NCI-H69 (cell line): ENCODE measurements at regions not wholly inside any gene's neighbourhood (a gene's known extent, or its start where the extent isn't known, plus 50 kb on each side); places are given as distances from the start of the nearest gene placed in this dataset.

Experiments
- DNase-seq: peaks from one replicate; lab custom pipeline; 2025; lab: John Stamatoyannopoulos, UW

DNA sequence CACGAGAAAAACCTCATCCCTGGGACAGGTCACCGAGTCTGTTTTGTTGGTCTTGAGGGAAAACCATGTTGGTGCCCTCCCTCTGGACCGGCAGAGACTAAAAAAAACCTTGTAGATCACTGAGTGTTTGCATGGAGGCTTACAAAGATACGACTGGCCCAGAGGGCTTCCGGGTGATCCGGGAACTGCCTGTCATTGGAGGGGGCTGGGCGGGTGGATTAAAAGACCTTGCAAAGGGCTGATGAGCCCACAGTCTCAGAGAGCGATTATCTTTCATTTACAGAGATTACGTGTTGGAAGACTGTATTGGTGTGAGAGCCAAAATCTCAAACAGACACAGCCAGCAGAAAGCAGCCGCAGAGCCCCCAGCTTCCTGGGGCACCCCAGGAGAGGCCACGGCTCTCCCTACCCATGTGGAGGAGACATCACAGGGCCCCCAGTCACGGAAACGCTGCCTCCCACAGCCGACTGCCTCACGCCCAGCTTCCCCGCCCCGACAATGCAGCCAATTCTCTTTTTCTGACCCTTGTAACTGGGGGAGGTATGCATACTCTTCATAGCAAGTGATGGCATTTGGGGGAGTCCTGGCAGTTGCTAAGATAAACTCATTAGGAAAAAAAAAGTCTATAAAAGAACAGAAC lies 426.4 kb downstream of the CTTN start:
- peak; percentile 75 for DNase-seq

- DNase-seq, result peak; percentile 82
These were observed 426.4 kb downstream of the SHANK2 start for GRCh38 chr11:70825893-70826540.

GRCh38 chr11:70826541-70827335 lies 425.6 kb downstream of the SHANK2 start:
- peak; percentile 94 for DNase-seq

- no peak for DNase-seq
These were observed 423.7 kb downstream of the SHANK2 start for GRCh38 chr11:70828593-70829082.

DNA sequence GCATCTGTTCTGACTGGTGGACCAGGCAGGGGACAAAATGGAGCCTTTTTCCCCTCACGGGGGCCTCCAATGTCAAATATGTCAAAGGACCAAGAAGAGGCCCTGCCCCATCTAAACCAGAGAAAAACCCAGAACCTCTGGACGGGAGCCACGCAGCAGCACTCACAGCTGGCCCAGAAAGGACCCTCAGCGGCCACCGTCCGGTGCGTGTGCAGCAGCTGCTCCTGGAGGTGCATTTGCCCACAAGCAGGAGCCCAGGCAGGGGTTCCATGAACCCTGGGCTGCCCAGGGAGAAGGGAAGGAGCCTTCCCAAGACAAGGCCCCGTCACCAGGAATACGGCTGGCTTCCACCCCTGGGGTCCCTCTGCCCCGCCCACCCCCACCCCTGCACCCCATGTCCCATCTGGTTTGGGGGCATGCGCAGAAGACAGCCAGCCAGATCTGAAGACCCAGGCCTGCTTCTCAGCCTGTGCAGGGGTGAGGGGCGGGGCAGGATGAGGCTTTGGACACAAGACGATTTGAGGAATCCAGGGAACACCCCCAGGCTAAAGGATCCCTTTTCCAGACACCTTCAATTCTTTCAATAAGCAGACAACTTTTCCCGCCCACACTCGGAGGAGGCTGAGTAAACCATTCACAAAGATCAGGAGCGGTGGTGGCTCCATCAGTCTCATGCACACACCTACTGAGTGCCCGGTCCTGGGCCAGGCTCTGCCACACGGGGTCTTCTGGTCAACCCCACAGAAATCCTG lies 423.1 kb downstream of the SHANK2 start:
- no peak for DNase-seq

GRCh38 chr11:70829886-70830272 lies 422.5 kb downstream of the SHANK2 start:
- no peak for DNase-seq

GRCh38 chr11:70833011-70833410 lies 419.4 kb downstream of the SHANK2 start:
- DNase-seq, result no peak

GRCh38 chr11:70833554-70833953 lies 418.8 kb downstream of the SHANK2 start:
- DNase-seq, result no peak

GRCh38 chr11:70834277-70834940 lies 418.0 kb downstream of the SHANK2 start:
- DNase-seq, result peak; percentile 10

DNA sequence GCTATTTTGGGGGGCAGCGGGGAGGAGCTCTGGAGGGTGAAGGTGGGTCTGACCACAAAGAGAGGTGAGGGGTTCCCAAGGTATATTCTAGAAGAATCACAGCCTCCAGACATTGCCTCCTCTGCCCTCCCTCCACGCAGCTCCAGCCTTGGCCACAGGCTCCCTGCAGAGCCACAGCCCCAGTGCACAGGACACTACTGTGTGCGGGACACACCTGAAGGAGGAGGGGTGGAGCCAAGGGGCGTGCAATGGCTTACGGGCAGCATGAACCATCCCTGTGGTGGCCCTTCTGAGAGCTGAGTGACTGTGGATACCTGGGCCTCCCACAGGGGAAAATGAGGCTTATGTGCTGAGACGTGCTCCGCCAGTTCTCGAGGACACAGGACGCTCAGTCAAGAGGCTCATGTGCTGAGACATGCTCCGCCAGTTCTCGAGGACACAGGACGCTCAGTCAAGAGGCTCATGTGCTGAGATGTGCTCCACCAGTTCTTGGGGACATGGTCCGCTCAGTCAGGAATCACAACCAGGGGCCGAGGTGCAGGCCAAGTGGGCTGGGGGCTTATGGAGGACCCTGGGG lies 417.3 kb downstream of the SHANK2 start:
- no peak for DNase-seq

- DNase-seq, result peak; percentile 19
These were observed 416.3 kb downstream of the SHANK2 start for GRCh38 chr11:70836071-70836470.

- DNase-seq, result no peak
These were observed 414.2 kb downstream of the SHANK2 start for GRCh38 chr11:70838198-70838597.

DNA sequence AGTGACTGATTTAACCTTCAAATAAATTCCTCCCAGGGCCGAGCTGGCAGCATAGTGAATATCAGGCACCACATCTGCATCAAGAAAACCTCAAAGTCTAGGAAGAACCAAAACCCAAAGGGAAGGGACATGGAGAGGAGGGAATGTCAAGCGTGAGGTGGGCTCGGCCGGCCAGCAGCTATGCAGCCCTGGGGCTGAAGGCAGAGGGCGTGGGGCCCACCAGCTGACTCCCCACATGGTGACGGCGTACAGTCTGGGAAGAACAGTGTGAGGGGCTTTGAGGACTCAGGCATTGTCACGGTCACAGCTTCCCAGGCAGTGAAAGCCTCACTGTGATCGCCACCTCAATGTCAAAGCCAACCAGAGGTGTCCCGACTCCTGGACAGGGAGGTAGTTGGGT lies 412.5 kb downstream of the SHANK2 start:
- DNase-seq, result no peak

DNA sequence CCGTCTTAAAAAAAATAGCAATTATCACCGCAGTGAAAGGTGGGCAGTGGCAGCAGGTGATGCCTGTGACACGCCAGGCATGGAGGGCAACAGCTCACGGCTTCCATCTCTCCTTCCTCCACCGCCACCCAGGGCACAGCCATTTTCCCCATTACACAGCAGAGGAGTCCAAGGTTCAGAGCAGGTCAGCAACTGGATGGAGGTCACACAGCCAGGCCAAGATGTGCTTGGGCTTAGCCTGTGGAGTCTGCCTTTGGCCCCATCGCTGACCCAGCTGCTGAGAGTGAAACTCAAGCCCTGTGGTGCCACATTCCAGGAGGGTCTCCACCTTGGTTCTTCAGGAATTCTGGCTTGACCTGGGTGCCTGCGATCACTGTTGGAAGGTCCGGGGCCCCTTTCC lies 411.1 kb downstream of the SHANK2 start:
- no peak for DNase-seq

DNA sequence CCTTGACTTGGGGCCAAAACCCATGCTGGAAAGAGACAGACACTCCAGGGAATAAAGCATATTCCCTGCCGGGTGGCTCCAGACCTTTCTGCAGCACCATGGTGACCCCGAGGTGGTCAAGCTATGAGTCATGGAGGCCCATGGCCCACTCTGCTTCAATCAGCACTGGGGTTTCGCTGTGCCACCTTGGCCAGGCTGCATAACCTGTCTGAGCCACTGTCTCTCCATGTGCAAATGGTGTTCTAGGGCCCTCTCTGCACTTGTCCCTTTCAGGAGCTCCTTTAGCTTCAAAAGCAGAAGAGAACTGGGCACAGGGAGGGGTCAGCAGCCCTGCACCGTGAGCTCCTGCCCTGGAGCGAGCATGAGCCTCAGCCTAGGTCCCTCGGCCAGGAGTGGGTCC lies 410.1 kb downstream of the SHANK2 start:
- no peak for DNase-seq

DNA sequence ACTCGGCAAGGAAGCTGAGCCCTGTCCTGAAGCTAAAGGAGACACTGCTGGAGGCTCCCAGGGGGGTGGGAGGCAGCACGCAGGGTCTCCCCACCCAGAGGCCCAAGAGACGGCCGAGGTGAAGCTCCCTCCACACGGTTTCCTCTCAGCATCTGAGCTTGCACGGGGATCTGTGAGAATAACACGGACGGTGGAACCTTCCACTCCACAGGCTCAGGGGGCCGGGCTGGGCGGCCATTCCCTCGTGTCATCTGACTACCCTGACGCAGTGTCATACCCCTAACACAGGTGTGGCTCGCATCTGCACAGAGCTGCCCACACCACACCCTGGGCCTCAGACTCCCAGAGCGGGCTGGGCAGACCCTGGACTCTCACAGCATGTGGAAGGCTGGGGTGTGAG lies 409.7 kb downstream of the SHANK2 start:
- DNase-seq, result no peak

- no peak for DNase-seq
These were observed 408.5 kb downstream of the SHANK2 start for GRCh38 chr11:70843906-70844305.

DNA sequence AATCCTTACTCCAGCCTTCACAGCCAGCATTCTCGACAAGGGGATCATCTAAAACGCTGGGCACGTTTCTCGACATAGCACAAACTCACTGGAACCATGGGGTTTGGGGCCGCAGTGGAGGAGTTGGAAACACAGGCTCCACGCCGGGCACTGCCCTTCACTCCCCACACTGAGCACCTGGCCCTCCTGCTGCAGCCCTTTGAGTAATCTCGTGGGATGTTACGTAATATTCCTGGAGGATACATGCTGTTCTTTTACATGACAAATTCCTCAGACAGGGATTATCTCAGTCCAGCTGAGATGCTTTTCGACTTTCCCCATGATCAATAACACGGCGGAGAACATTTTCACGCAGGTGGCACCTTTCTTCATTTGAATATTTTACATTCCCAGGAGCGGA lies 408.0 kb downstream of the SHANK2 start:
- DNase-seq, result no peak

GRCh38 chr11:70845591-70846041 lies 406.8 kb downstream of the SHANK2 start:
- no peak for DNase-seq

- DNase-seq, result no peak
These were observed 405.4 kb downstream of the SHANK2 start for GRCh38 chr11:70846781-70847655.
